GM12878 (cell line): ENCODE measurements at regions not wholly inside any gene's neighbourhood (a gene's known extent, or its start where the extent isn't known, plus 50 kb on each side); places are given as distances from the start of the nearest gene placed in this dataset.

Experiments used
- ATAC-seq: fragments of 200-7000 bp; cut with Tn5 transposase; 3 replicates; pipeline ENCODE4 v1.9.1; 2020; ENCODE audit warnings: mild to moderate bottlenecking, moderate library complexity
- BruUV-seq: library from RNA; stranded (reverse); fragments of 400-500 nt; replicated peaks from 2 replicates; lab custom pipeline; 2021; lab: Mats Ljungman, UMichigan
- CTCF ChIA-PET: fragments of 300-600 bp; sonication (Branson Sonifier 250); formaldehyde crosslinking; extraction: SDS; loops from one replicate; lab custom pipeline; 2021; ENCODE audit warnings: inconsistent platforms; lab: Yijun Ruan, JAX
- POLR2A ChIA-PET: fragments of 350-600 bp; formaldehyde crosslinking; extraction: SDS; loops from one replicate; lab custom pipeline; 2021; ENCODE audit warnings: inconsistent platforms; lab: Charles Lee
- RAD21 ChIA-PET: fragments of 300-600 bp; sonication (Branson Sonifier 250); formaldehyde crosslinking; loops from one replicate; lab custom pipeline; 2023; ENCODE audit warnings: antibody characterized with exemption; ENCODE audit not compliant: unreplicated experiment; lab: Charles Lee
- SMC1A ChIA-PET: fragments of 300-600 bp; sonication (Branson Sonifier 250); formaldehyde crosslinking; loops from one replicate; lab custom pipeline; 2023; ENCODE audit not compliant: unreplicated experiment, uncharacterized antibody; lab: Charles Lee
- DNase-seq: peaks from one replicate; pipeline ENCODE4 v3.0.0-alpha.2; 2011; ENCODE audit warnings: low read depth, low spot score
- FAIRE-seq: peaks from 3 replicates; lab custom pipeline; 2011; peaks lifted over from hg19 to GRCh38; lab: Jason Lieb, UNC
- H2AFZ ChIP-seq: 2 replicates; pipeline ENCODE4 v1.6.0; 2011; ENCODE audit warnings: low read depth, low read length, control low read depth; ENCODE audit not compliant: control insufficient read depth
- H3K27ac ChIP-seq: 2 replicates; pipeline ENCODE4 v1.5.1; 2011; ENCODE audit warnings: control low read depth; ENCODE audit not compliant: control insufficient read depth, insufficient read depth
- H3K27me3 ChIP-seq, 2 experiments: replicated peaks in 1 of 2; 2 replicates each; pipeline versions ENCODE4 v1.6.0 to v1.6.1; 2011; ENCODE audit warnings: low read length in 1 of 2; ENCODE audit not compliant: control insufficient read depth in 2 of 2, insufficient read depth in 2 of 2
- H3K36me3 ChIP-seq, 2 experiments: 2 replicates each; pipeline ENCODE4 v1.5.1; 2011; ENCODE audit warnings: low read length in 1 of 2; ENCODE audit not compliant: control insufficient read depth in 2 of 2, insufficient read depth in 2 of 2
- H3K4me1 ChIP-seq: 2 replicates; pipeline ENCODE4 v1.6.1; 2011; ENCODE audit warnings: mild to moderate bottlenecking, low read length, moderate library complexity, mixed read lengths; ENCODE audit not compliant: control insufficient read depth, insufficient read depth
- H3K4me2 ChIP-seq: 2 replicates; pipeline ENCODE4 v1.6.0; 2011; ENCODE audit warnings: control low read depth; ENCODE audit not compliant: control insufficient read depth, insufficient read depth
- H3K4me3 ChIP-seq: fragments of 200-600 bp; sonication (generic); 2 replicates; pipeline ENCODE4 v1.5.1; 2016
- H3K79me2 ChIP-seq: 2 replicates; pipeline ENCODE4 v1.6.0; 2011; ENCODE audit warnings: low read length; ENCODE audit not compliant: control insufficient read depth, insufficient read depth
- H3K9ac ChIP-seq: 2 replicates; pipeline ENCODE4 v1.8.0; 2011; ENCODE audit warnings: low read length, control low read depth, mixed read lengths; ENCODE audit not compliant: control insufficient read depth, insufficient read depth
- H3K9me3 ChIP-seq: replicated peaks from 3 replicates; pipeline ENCODE4 v1.5.1; 2011; ENCODE audit warnings: mild to moderate bottlenecking, low read length; ENCODE audit not compliant: control insufficient read depth, insufficient read depth
- H4K20me1 ChIP-seq: 2 replicates; pipeline ENCODE4 v1.6.0; 2011; ENCODE audit not compliant: control insufficient read depth, insufficient read depth
- ASH2L ChIP-seq: fragments of 300-600, 200-600 bp; sonication (generic); IDR thresholded peaks from 2 replicates; pipeline ENCODE4 v1.6.1; 2017; ENCODE audit warnings: low read depth, mild to moderate bottlenecking, borderline replicate concordance
- BHLHE40 ChIP-seq, 2 experiments: fragments of 450-650 bp in 1 of 2; IDR thresholded peaks; 2 replicates each; pipeline ENCODE4 v1.6.1; 2011 to 2017; ENCODE audit warnings: low read depth in 2 of 2, borderline replicate concordance in 1 of 2, improper control_type of control experiment in 1 of 2, low read length in 1 of 2, mild to moderate bottlenecking in 1 of 2
- BMI1 ChIP-seq: fragments of 450-650 bp; IDR thresholded peaks from 2 replicates; pipeline ENCODE4 v1.6.1; 2016; ENCODE audit warnings: mild to moderate bottlenecking, moderate library complexity, borderline replicate concordance
- CBFB ChIP-seq: IDR thresholded peaks from 2 replicates; pipeline ENCODE4 v1.6.1; 2016; ENCODE audit warnings: antibody characterized with exemption, low read depth
- ESRRA ChIP-seq: IDR thresholded peaks from 2 replicates; pipeline ENCODE4 v1.6.1; 2012; ENCODE audit warnings: mild to moderate bottlenecking, low read length, improper control_type of control experiment
- EZH2 ChIP-seq: IDR thresholded peaks from 2 replicates; pipeline ENCODE4 v1.6.1; 2012; ENCODE audit warnings: low read depth, mild to moderate bottlenecking, control low read depth, inconsistent platforms, low read length, borderline replicate concordance; ENCODE audit not compliant: control insufficient read depth
- GABPA ChIP-seq: IDR thresholded peaks from 2 replicates; pipeline ENCODE4 v1.6.1; 2014; ENCODE audit warnings: antibody characterized with exemption, low read depth, mild to moderate bottlenecking, inconsistent platforms
- HCFC1 ChIP-seq: fragments of 150-350 bp; IDR thresholded peaks from 2 replicates; pipeline ENCODE4 v1.6.1; 2014; ENCODE audit warnings: low read length
- IRF4 ChIP-seq: IDR thresholded peaks from 2 replicates; pipeline ENCODE4 v1.6.1; 2011; ENCODE audit warnings: low read depth, low read length
- NFIC ChIP-seq: IDR thresholded peaks from 2 replicates; pipeline ENCODE4 v1.6.1; 2012; ENCODE audit warnings: low read depth, mild to moderate bottlenecking, inconsistent platforms, low read length, moderate library complexity
- NFYB ChIP-seq: IDR thresholded peaks from 2 replicates; pipeline ENCODE4 v1.6.1; 2011; ENCODE audit warnings: low read depth, mild to moderate bottlenecking, low read length, improper control_type of control experiment, moderate library complexity; ENCODE audit not compliant: insufficient read depth
- PML ChIP-seq: IDR thresholded peaks from 2 replicates; pipeline ENCODE4 v1.6.1; 2012; ENCODE audit warnings: low read length, inconsistent platforms
- PRDM15 ChIP-seq: fragments of 450-650 bp; formaldehyde crosslinking; IDR thresholded peaks from 2 replicates; pipeline ENCODE4 v1.4.0; 2020; ENCODE audit warnings: mild to moderate bottlenecking, moderate library complexity
- SMAD1 ChIP-seq: fragments of 450-650 bp; IDR thresholded peaks from 2 replicates; pipeline ENCODE4 v1.6.1; 2018; ENCODE audit warnings: mild to moderate bottlenecking, low read depth; ENCODE audit not compliant: partially characterized antibody
- WGBS: methylation state at CpG from one replicate; pipeline ENCODE4 v1.1.6; 2016; ENCODE audit warnings: low lambda C conversion rate; ENCODE audit not compliant: insufficient replicate concordance, insufficient coverage; ENCODE audit errors: missing lambda C conversion rate; 5-methylcytosine and 5-hydroxymethylcytosine counted together
- in situ Hi-C: fragments of 300-500 bp; cut with MboI; formaldehyde crosslinking; loops from 9 replicates; pipeline ENCODE4 v1.14.3; 2018; ENCODE audit warnings: mixed read lengths
- intact Hi-C: fragments of 100-400 bp; cut with micrococcal nuclease; formaldehyde crosslinking; loops from one replicate; pipeline ENCODE4 v1.14.2; 2022; ENCODE audit not compliant: unreplicated experiment
- TF ChIP-seq, protein P1 (sequence below): fragments of 150-350 bp; IDR thresholded peaks from 2 replicates; pipeline ENCODE4 v1.6.1; 2016; ENCODE audit warnings: low read depth, low read length

- TF ChIP-seq, protein P1, sequence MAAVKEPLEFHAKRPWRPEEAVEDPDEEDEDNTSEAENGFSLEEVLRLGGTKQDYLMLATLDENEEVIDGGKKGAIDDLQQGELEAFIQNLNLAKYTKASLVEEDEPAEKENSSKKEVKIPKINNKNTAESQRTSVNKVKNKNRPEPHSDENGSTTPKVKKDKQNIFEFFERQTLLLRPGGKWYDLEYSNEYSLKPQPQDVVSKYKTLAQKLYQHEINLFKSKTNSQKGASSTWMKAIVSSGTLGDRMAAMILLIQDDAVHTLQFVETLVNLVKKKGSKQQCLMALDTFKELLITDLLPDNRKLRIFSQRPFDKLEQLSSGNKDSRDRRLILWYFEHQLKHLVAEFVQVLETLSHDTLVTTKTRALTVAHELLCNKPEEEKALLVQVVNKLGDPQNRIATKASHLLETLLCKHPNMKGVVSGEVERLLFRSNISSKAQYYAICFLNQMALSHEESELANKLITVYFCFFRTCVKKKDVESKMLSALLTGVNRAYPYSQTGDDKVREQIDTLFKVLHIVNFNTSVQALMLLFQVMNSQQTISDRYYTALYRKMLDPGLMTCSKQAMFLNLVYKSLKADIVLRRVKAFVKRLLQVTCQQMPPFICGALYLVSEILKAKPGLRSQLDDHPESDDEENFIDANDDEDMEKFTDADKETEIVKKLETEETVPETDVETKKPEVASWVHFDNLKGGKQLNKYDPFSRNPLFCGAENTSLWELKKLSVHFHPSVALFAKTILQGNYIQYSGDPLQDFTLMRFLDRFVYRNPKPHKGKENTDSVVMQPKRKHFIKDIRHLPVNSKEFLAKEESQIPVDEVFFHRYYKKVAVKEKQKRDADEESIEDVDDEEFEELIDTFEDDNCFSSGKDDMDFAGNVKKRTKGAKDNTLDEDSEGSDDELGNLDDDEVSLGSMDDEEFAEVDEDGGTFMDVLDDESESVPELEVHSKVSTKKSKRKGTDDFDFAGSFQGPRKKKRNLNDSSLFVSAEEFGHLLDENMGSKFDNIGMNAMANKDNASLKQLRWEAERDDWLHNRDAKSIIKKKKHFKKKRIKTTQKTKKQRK = no peak
- TF ChIP-seq PML (no peak), NFIC (no peak), NFYB (no peak), SMAD1 (no peak)
Measured at GRCh38 chr3:79870313-79870620, 102.5 kb upstream of the ROBO1 start (continued).

DNA sequence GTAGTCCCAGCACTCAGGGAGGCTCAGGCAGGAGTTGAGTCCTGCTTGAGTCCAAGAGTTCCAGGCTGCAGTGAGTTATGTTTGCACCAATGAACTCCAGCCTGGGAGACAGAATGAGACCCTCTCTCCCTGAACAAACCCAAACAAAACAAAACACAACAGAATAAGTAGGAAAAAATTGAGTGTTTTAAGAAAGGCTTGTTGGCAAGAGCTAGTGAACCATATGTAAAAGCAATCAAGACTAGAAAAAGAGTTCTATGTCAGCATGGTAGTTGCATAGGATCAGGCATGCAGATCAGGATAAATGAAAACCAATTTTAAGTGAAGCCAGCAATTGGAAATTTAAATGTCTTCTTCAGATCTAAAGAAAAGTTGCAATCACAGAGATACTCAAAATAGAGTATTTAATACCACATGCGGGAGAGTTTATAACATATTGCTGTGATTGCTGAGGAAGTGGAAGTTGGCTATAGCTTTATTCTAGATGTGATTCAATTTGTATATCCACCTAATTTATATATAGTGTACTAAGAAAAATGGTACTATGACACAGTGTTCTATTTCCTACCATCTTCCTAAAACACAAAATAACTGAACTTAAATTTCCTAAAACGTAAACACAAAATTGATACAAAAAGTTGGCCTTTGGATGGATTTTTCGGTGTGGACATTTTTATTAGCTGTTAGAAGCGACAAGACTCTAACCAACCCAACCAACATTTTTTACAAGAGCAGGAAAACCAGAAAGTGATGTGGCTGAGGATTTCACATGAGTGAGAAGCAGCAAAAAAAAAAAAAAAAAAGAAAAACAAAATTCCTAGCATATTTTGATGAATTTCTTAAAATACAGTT lies 101.9 kb upstream of the ROBO1 start:
- no peak for ATAC-seq
- no peaks in the 10 kb centered on the region for H3K9me3 ChIP-seq
- intact Hi-C loops (no loop called here), in situ Hi-C loops (no loop called here)
- H3K4me2 ChIP-seq = no peak overlapping the region
- no peaks in the 10 kb centered on the region for H3K4me1 ChIP-seq
- no peaks in the 10 kb centered on the region for H3K79me2 ChIP-seq
- RAD21 ChIA-PET = no interaction called here
- H3K4me3 ChIP-seq = no peak overlapping the region
- CTCF ChIA-PET = no interaction called here
- POLR2A ChIA-PET = no interaction called here
- no peaks in the 10 kb centered on the region for H3K36me3 ChIP-seq
- WGBS = 23% methylated on average over 4 of the region's 4 CpGs
- no peak overlapping the region for H2AFZ ChIP-seq
- H3K9ac ChIP-seq = no peak overlapping the region
- BruUV-seq = no TSS peak
- no peaks in the 10 kb centered on the region for H3K27me3 ChIP-seq
- H3K27ac ChIP-seq = no peak overlapping the region
- no peak for FAIRE-seq
- SMC1A ChIA-PET = no interaction called here
- DNase-seq = no peak
- no peaks in the 10 kb centered on the region for H4K20me1 ChIP-seq
- no peak for TF ChIP-seq BHLHE40 (IDR thresholded peaks at IDR 0.05; ENCODE audit: borderline replicate concordance in 1 of 2, low read depth in 2 of 2, low read length in 1 of 2)
- no peak for TF ChIP-seq GABPA
- no peak for TF ChIP-seq PRDM15 (CRISPR knock-in tag)
- TF ChIP-seq EZH2 = no peak
- TF ChIP-seq IRF4 = no peak
- no peak for TF ChIP-seq ASH2L
- TF ChIP-seq HCFC1 = no peak
- no peak for TF ChIP-seq CBFB
- no peak for TF ChIP-seq ESRRA
- no peak for TF ChIP-seq BMI1
